ENCODE measurements at regions not wholly inside any gene's neighbourhood (a gene's known extent, or its start where the extent isn't known, plus 50 kb on each side); places are given as distances from the start of the nearest gene placed in this dataset.

DNA sequence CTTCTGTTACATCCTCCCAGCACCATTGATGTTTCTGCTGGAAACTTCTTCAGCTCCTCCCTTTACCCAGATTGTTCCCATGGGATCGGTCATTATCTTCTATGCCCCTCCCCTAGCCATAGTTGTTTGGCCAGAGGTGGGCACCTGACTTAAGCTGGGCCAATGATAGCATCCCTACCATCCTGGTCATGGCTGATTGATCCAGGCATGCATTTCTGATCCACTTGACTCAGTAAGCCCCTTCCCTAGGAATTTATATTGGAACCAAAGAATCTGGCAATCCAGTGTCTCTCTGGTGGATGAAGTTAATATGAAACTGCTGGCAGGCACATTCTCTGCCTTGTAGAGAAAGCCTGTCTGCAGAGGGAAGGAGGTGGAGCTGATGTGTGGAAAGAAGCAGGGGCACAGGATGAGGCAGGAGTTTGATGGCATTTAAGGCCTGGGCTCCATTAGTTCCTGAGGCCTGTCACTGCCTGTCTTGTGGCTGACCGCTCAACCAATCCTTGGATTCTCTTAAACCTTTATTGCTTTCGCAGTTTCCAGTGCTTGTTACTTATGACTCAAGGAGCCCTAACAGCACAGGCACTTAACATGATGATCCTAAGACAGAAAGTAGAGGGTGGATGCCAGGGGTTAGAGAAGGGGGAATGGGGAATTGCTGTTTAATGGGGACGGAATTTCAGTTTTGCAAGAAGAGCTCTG, 152.4 kb downstream of the ABCC12 start:
- WGBS (ENCODE audit: low lambda C conversion rate): 50% methylated on average over 4 of the region's 4 CpGs

More for the DNA sequence above, 152.4 kb downstream of the ABCC12 start:
- 0 out of 5 replicates have a peak, but pooled peaks cover 0 to 4% of the 10 kb centered on the region in 2 experiments for H3K27me3 ChIP-seq (ENCODE audit: control insufficient read depth in 1 of 2, insufficient read depth in 2 of 2, low read length in 2 of 2)
- no peak overlapping the region for H3K4me3 ChIP-seq (replicated peaks in 1 of 3; ENCODE audit: insufficient read depth in 1 of 3, low read depth in 2 of 3, low read length in 3 of 3)
- no peak overlapping the region for H3K27ac ChIP-seq (ENCODE audit: extremely low read length, insufficient read depth, low read length)
- intact Hi-C loops (cut with micrococcal nuclease; ENCODE audit: unreplicated experiment) (no loop called here), in situ Hi-C loops (cut with HindIII; ENCODE audit: extremely low pct_ligation_motif_present, low pct_unique_long_range_greater_than_20kb) (no loop called here)
- H3K36me3 ChIP-seq (replicated peaks in 1 of 2; ENCODE audit: control insufficient read depth in 1 of 2, insufficient read depth in 2 of 2, low read length in 2 of 2): no peaks in the 10 kb centered on the region
- no peak overlapping the region for H3K4me2 ChIP-seq (ENCODE audit: low read depth, low read length)
- BruUV-seq (replicated peaks): no TSS peak
- FAIRE-seq: no peak
- H4K20me1 ChIP-seq (ENCODE audit: insufficient read depth, low read length): no peaks in the 10 kb centered on the region
- no peaks in the 10 kb centered on the region for H3K9me3 ChIP-seq (ENCODE audit: low read length)
- no peaks in the 10 kb centered on the region for H3K4me1 ChIP-seq (ENCODE audit: insufficient read depth, low read length)
- no peaks in the 10 kb centered on the region for H3K79me2 ChIP-seq (ENCODE audit: insufficient read depth, low read length)
- no peak for DNase-seq (ENCODE audit: low spot score)
- ChIA-PET CTCF (ENCODE audit: low intra/inter-chr PET ratio, low total read pairs) (no interaction called here), POLR2A (no interaction called here)
- ATAC-seq: no peak
- no peak for TF ChIP-seq HNF1A (IDR thresholded peaks at IDR 0.05; ENCODE audit: low read depth)
- no peak for TF ChIP-seq HNF1A (CRISPR knock-in tag; IDR thresholded peaks at IDR 0.05; ENCODE audit: borderline replicate concordance)
- no peak for TF ChIP-seq ZNF772 (CRISPR knock-in tag; IDR thresholded peaks at IDR 0.05)
- no peak for TF ChIP-seq MTF1 (CRISPR knock-in tag; IDR thresholded peaks at IDR 0.05)
- TF ChIP-seq MTA3 (CRISPR knock-in tag; IDR thresholded peaks at IDR 0.05): no peak
- TF ChIP-seq, protein P1, sequence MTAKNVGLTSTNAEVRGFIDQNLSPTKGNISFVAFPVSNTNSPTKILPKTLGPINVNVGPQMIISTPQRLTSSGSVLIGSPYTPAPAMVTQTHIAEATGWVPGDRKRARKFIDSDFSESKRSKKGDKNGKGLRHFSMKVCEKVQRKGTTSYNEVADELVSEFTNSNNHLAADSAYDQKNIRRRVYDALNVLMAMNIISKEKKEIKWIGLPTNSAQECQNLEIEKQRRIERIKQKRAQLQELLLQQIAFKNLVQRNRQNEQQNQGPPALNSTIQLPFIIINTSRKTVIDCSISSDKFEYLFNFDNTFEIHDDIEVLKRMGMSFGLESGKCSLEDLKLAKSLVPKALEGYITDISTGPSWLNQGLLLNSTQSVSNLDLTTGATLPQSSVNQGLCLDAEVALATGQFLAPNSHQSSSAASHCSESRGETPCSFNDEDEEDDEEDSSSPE (CRISPR knock-in tag; IDR thresholded peaks at IDR 0.05): no peak
- TF ChIP-seq, protein P2, sequence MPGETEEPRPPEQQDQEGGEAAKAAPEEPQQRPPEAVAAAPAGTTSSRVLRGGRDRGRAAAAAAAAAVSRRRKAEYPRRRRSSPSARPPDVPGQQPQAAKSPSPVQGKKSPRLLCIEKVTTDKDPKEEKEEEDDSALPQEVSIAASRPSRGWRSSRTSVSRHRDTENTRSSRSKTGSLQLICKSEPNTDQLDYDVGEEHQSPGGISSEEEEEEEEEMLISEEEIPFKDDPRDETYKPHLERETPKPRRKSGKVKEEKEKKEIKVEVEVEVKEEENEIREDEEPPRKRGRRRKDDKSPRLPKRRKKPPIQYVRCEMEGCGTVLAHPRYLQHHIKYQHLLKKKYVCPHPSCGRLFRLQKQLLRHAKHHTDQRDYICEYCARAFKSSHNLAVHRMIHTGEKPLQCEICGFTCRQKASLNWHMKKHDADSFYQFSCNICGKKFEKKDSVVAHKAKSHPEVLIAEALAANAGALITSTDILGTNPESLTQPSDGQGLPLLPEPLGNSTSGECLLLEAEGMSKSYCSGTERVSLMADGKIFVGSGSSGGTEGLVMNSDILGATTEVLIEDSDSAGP (CRISPR knock-in tag; IDR thresholded peaks at IDR 0.05; ENCODE audit: borderline replicate concordance): no peak
- no peak for TF ChIP-seq RBAK (CRISPR knock-in tag; IDR thresholded peaks at IDR 0.05)
- TF ChIP-seq ZNF367 (CRISPR knock-in tag; IDR thresholded peaks at IDR 0.05; ENCODE audit: borderline replicate concordance): no peak
- no peak overlapping the region for H3K9ac ChIP-seq (ENCODE audit: insufficient read depth, low read depth, low read length)
- no peak overlapping the region for H2AFZ ChIP-seq (ENCODE audit: low read length)
